IMR-90 (cell line): ENCODE measurements at regions not wholly inside any gene's neighbourhood (a gene's known extent, or its start where the extent isn't known, plus 50 kb on each side); places are given as distances from the start of the nearest gene placed in this dataset.

Source experiments
- CEBPB ChIP-seq: IDR thresholded peaks from 2 replicates; pipeline ENCODE4 v1.6.1; 2012; ENCODE audit warnings: low read depth, low read length, improper control_type of control experiment
- CHD1 ChIP-seq: IDR thresholded peaks from 2 replicates; pipeline ENCODE4 v1.6.1; 2012; ENCODE audit warnings: low read depth, low read length, improper control_type of control experiment
- CTCF ChIP-seq: conservative IDR thresholded peaks from 2 replicates; pipeline ENCODE4 v1.5.1; 2012; ENCODE audit warnings: mild to moderate bottlenecking, low read depth, low read length, improper control_type of control experiment
- ELK1 ChIP-seq: fragments of 150-350 bp; IDR thresholded peaks from 2 replicates; pipeline ENCODE4 v1.6.1; 2016; ENCODE audit warnings: low read depth, mild to moderate bottlenecking, low read length, moderate library complexity, borderline replicate concordance
- FOS ChIP-seq: fragments of 150-350 bp; IDR thresholded peaks from 2 replicates; pipeline ENCODE4 v1.6.1; 2016; ENCODE audit warnings: low read depth, low read length
- MAFK ChIP-seq: IDR thresholded peaks from 2 replicates; pipeline ENCODE4 v1.6.1; 2012; ENCODE audit warnings: low read depth, low read length, improper control_type of control experiment
- MXI1 ChIP-seq: IDR thresholded peaks from 2 replicates; pipeline ENCODE4 v1.6.1; 2012; ENCODE audit warnings: low read depth, mild to moderate bottlenecking, low read length, moderate library complexity, borderline replicate concordance
- NFE2L2 ChIP-seq: fragments of 150-350 bp; IDR thresholded peaks from 2 replicates; pipeline ENCODE4 v1.6.1; 2016; ENCODE audit warnings: low read depth, mild to moderate bottlenecking, low read length
- POLR2A ChIP-seq: IDR thresholded peaks from 2 replicates; pipeline ENCODE4 v1.6.1; 2012; ENCODE audit warnings: mild to moderate bottlenecking, low read depth, low read length
- RAD21 ChIP-seq: IDR thresholded peaks from 2 replicates; pipeline ENCODE4 v1.6.1; 2012; ENCODE audit warnings: low read length, improper control_type of control experiment
- RCOR1 ChIP-seq: IDR thresholded peaks from 2 replicates; pipeline ENCODE4 v1.6.1; 2012; ENCODE audit warnings: mild to moderate bottlenecking, low read length, improper control_type of control experiment; ENCODE audit not compliant: insufficient replicate concordance
- RFX5 ChIP-seq: IDR thresholded peaks from 2 replicates; pipeline ENCODE4 v1.8.0; 2012; ENCODE audit warnings: low read depth, mild to moderate bottlenecking, low read length, moderate library complexity
- SMC3 ChIP-seq: fragments of 150-350 bp; IDR thresholded peaks from 2 replicates; pipeline ENCODE4 v1.6.1; 2016; ENCODE audit warnings: low read depth, mild to moderate bottlenecking, antibody characterized with exemption, low read length, moderate library complexity
- USF2 ChIP-seq: fragments of 150-350 bp; IDR thresholded peaks from 2 replicates; pipeline ENCODE4 v1.6.1; 2017; ENCODE audit warnings: mild to moderate bottlenecking, antibody characterized with exemption, low read length, low read depth

- TF ChIP-seq FOS = no peak
- TF ChIP-seq POLR2A = no peak
- TF ChIP-seq RAD21 = no peak
- no peak for TF ChIP-seq CTCF
- TF ChIP-seq USF2 = no peak
- TF ChIP-seq SMC3 = no peak
- no peak for TF ChIP-seq CHD1
- no peak for TF ChIP-seq ELK1
- TF ChIP-seq NFE2L2 = no peak
- TF ChIP-seq RCOR1 = no peak
- TF ChIP-seq RFX5 = no peak
- no peak for TF ChIP-seq CEBPB
- no peak for TF ChIP-seq MAFK
- TF ChIP-seq MXI1 = no peak
Observed at GRCh38 chr4:165662341-165662740, 210.7 kb upstream of the TLL1 start.
